GM10266 (cell line): ENCODE measurements at regions not wholly inside any gene's neighbourhood (a gene's known extent, or its start where the extent isn't known, plus 50 kb on each side); places are given as distances from the start of the nearest gene placed in this dataset.

Source experiments
- DNase-seq: peaks from one replicate; pipeline ENCODE4 v3.0.0; 2012; ENCODE audit errors: extremely low spot score
- CTCF ChIP-seq: IDR thresholded peaks from 2 replicates; pipeline ENCODE4 v1.5.1; 2012; ENCODE audit warnings: mild to moderate bottlenecking, low read depth; ENCODE audit not compliant: control insufficient read depth, insufficient read depth; ENCODE audit errors: missing control alignments

GRCh38 chr13:50366488-50367174 is 351.4 kb downstream of the KCNRG start:
- no peak for TF ChIP-seq CTCF
- peak; percentile 45 for DNase-seq

GRCh38 chr13:50369646-50370045 is 354.4 kb downstream of the KCNRG start:
- no peak for TF ChIP-seq CTCF
- no peak for DNase-seq

GRCh38 chr13:50370303-50370950 is 355.2 kb downstream of the KCNRG start:
- no peak for DNase-seq
- no peak for TF ChIP-seq CTCF

DNA sequence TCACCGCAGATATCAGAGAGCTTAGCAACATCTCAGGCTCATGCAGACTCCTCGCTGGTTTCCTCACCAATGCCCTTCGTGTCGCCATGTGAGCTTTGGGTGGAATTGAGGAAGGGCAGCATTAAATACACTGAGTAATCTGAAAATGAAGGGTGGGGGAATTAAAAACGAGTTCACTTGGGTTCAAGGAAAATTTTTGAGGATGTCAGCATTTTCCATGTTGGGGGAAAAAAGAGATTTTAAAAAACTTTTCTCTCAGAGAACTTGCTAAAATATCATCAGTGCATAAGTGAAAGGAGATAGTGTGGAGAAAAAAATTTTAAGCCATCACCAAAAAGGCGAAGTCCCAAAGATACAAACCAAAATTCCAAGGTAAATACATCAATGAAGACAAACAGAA is 359.3 kb downstream of the KCNRG start:
- no peak for TF ChIP-seq CTCF
- no peak for DNase-seq

DNA sequence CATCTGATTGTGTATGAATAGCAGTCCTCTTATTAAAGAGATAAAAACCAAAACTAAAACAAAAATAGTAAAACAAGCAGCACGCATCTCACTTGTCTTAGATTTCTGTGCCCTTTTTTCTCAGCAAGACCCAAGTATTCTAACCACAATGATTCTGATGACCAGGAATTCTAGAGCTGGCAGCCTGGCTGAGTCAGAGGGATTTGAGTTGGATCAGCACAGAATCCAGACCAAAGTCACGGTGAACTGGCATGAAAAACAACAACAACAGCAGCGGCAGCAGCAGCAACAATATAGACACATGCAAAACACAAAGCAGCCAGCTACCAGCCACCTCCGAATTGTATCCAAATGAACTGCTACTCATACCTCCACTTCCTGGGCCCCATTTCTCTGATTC is 360.5 kb downstream of the KCNRG start:
- TF ChIP-seq CTCF: no peak
- DNase-seq: no peak

GRCh38 chr13:50376895-50377575 is 361.8 kb downstream of the KCNRG start:
- no peak for TF ChIP-seq CTCF
- no peak for DNase-seq

DNA sequence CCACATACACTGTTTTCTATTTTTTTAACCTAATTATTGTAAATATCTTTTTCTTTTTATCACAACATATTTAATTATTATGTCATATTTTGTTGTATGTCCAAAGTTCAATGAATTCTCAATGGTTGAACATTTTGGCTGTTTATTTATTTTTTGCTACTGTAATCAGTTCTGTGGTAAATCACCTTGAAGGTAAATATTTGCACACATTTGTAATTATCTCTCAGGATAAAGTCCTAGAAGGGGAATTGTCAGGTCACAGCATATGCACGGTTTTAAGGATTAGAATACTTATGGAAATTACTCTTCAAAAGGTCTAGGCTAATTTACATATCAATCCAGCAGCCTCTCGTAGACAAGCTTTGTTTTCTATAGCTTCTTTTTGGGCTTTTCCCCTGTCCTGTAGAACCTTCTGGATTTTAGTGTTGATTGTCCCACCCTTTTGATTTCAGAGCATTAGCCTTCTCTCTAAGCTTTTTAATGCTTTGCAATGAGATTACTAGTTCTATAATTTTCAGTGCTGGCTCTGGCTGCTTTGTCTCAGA is 362.6 kb downstream of the KCNRG start:
- DNase-seq: no peak
- no peak for TF ChIP-seq CTCF
